Activated CD8-positive, alpha-beta memory T cell treated with anti-CD3 and anti-CD28 coated beads, Interleukin-2, amount 50 U/mL, for 4 hours (primary cell): ENCODE measurements at regions not wholly inside any gene's neighbourhood (a gene's known extent, or its start where the extent isn't known, plus 50 kb on each side); places are given as distances from the start of the nearest gene placed in this dataset.
"Not testable (repeated sequence)": the region's sequence is repeated elsewhere in the genome, so short reads cannot be mapped to it uniquely, and the experiment has no call there.

Experiments
- DNase-seq: peaks from one replicate; pipeline ENCODE4 v3.0.0-alpha.2; 2020

- not testable (repeated sequence) for DNase-seq
These were observed 186.2 kb upstream of the CHL1 start for GRCh38 chr3:10109-10996.

- peak; percentile 17 for DNase-seq
These were observed 184.8 kb upstream of the CHL1 start for GRCh38 chr3:11734-12133.

- DNase-seq, result no peak
These were observed 181.9 kb upstream of the CHL1 start for GRCh38 chr3:14652-15051.

- no peak for DNase-seq
These were observed 180.2 kb upstream of the CHL1 start for GRCh38 chr3:16366-16765.

GRCh38 chr3:20421-20820 lies 176.1 kb upstream of the CHL1 start:
- no peak for DNase-seq

- no peak for DNase-seq
These were observed 172.6 kb upstream of the CHL1 start for GRCh38 chr3:24006-24405.

GRCh38 chr3:25056-25455 lies 171.5 kb upstream of the CHL1 start:
- no peak for DNase-seq

- not testable (repeated sequence) for DNase-seq
These were observed 160.6 kb upstream of the CHL1 start for GRCh38 chr3:35985-36384.

GRCh38 chr3:42871-43744 lies 153.5 kb upstream of the CHL1 start:
- DNase-seq, result not testable (repeated sequence)

GRCh38 chr3:44028-44676 lies 152.4 kb upstream of the CHL1 start:
- DNase-seq, result no peak

GRCh38 chr3:44941-45340 lies 151.6 kb upstream of the CHL1 start:
- not testable (repeated sequence) for DNase-seq

GRCh38 chr3:46576-46975 lies 150.0 kb upstream of the CHL1 start:
- DNase-seq, result no peak

- not testable (repeated sequence) for DNase-seq
These were observed 143.1 kb upstream of the CHL1 start for GRCh38 chr3:53441-53840.

GRCh38 chr3:54240-54639 lies 142.3 kb upstream of the CHL1 start:
- no peak for DNase-seq

- DNase-seq, result no peak
These were observed 139.9 kb upstream of the CHL1 start for GRCh38 chr3:56672-57071.

GRCh38 chr3:59854-60253 lies 136.7 kb upstream of the CHL1 start:
- DNase-seq, result no peak

GRCh38 chr3:63095-63765 lies 133.3 kb upstream of the CHL1 start:
- no peak for DNase-seq

GRCh38 chr3:69690-70089 lies 126.9 kb upstream of the CHL1 start:
- DNase-seq, result no peak

GRCh38 chr3:72776-73175 lies 123.8 kb upstream of the CHL1 start:
- no peak for DNase-seq

GRCh38 chr3:73271-73670 lies 123.3 kb upstream of the CHL1 start:
- no peak for DNase-seq

GRCh38 chr3:74676-75243 lies 121.8 kb upstream of the CHL1 start:
- DNase-seq, result no peak

- DNase-seq, result no peak
These were observed 121.3 kb upstream of the CHL1 start for GRCh38 chr3:75260-75659.

- DNase-seq, result no peak
These were observed 117.0 kb upstream of the CHL1 start for GRCh38 chr3:79542-79941.
